ENCODE measurements at regions not wholly inside any gene's neighbourhood (a gene's known extent, or its start where the extent isn't known, plus 50 kb on each side); places are given as distances from the start of the nearest gene placed in this dataset.
A peak's percentile ranks its signal among the peaks of the same experiment; 100 is the strongest.

- Mint-ChIP-seq H3K27ac (no peak overlapping the region), H3K4me1 (peaks cover 12% of the 10 kb centered on the region; the same call in 2 of the 3 replicates), H3K9me3 (peaks cover 3% of the 10 kb centered on the region; the same call in 1 of the 3 replicates), H3K36me3 (ENCODE audit: low read depth) (peaks cover 5% of the 10 kb centered on the region), H3K4me3 (no peak overlapping the region), H3K27me3 (ENCODE audit: insufficient read depth, low read depth, poor library complexity) (peaks cover 5% of the 10 kb centered on the region)
- Histone ChIP-seq H3F3A (replicated peaks; ENCODE audit: low read depth) (no peaks in the 10 kb centered on the region), H3K9me2 (ENCODE audit: insufficient read depth) (0 out of 2 replicates have a peak, but pooled peaks cover 6% of the 10 kb centered on the region), H3K36me3 (ENCODE audit: insufficient read depth) (no peaks in the 10 kb centered on the region), H3K4me3 (no peak overlapping the region), H2AFZ (peak overlapping the region; percentile 29), H3K4me1 (ENCODE audit: insufficient read depth) (peaks cover 12% of the 10 kb centered on the region; the same call in 1 of the 2 replicates), H3K27ac (ENCODE audit: low read depth) (no peak overlapping the region), H3K27me3 (ENCODE audit: insufficient read depth) (no peaks in the 10 kb centered on the region), H3K79me2 (replicated peaks; ENCODE audit: insufficient read depth) (no peaks in the 10 kb centered on the region), H3K4me2 (no peak overlapping the region), H4K20me1 (replicated peaks; ENCODE audit: insufficient read depth) (no peaks in the 10 kb centered on the region)
- TF ChIP-seq CREB1 (CRISPR knock-in tag; IDR thresholded peaks at IDR 0.05; ENCODE audit: low read depth) (no peak), JUNB (IDR thresholded peaks at IDR 0.05; ENCODE audit: unreplicated experiment) (no peak), NANOG (IDR thresholded peaks at IDR 0.05; ENCODE audit: borderline replicate concordance) (no peak), CTCF (conservative IDR thresholded peaks at IDR 0.05; ENCODE audit: low read depth in 2 of 2) (peak; percentile 46 to 55)
- peak; percentile 67 for DNase-seq (ENCODE audit: low spot score)
- ATAC-seq = peak; percentile 75
Measured at GRCh38 chr13:109904218-109904617, 117.8 kb upstream of the IRS2 start.

GRCh38 chr13:109900741-109901140 lies 114.4 kb upstream of the IRS2 start:
- Mint-ChIP-seq H3K4me3 (peak overlapping the region; percentile 56; the same call in 2 of the 3 replicates), H3K36me3 (ENCODE audit: low read depth) (peaks cover 5% of the 10 kb centered on the region; the same call in 2 of the 3 replicates), H3K27ac (no peak overlapping the region), H3K27me3 (ENCODE audit: insufficient read depth, low read depth, poor library complexity) (peaks cover 5% of the 10 kb centered on the region), H3K4me1 (peaks cover 12% of the 10 kb centered on the region; the same call in 2 of the 3 replicates), H3K9me3 (peaks cover 3% of the 10 kb centered on the region; the same call in 1 of the 3 replicates)
- peak overlapping the region; percentile 89 for H2AFZ ChIP-seq
- H3K4me1 ChIP-seq (ENCODE audit: insufficient read depth) = peaks cover 12% of the 10 kb centered on the region; the same call in 1 of the 2 replicates
- no peaks in the 10 kb centered on the region for H3F3A ChIP-seq (replicated peaks; ENCODE audit: low read depth)
- H3K79me2 ChIP-seq (replicated peaks; ENCODE audit: insufficient read depth) = no peaks in the 10 kb centered on the region
- DNase-seq (ENCODE audit: low spot score) (no peak), ATAC-seq (peak; percentile 78)
- TF ChIP-seq ZNF114 (CRISPR knock-in tag; IDR thresholded peaks at IDR 0.05) (no peak), STAT1 (IDR thresholded peaks at IDR 0.05; ENCODE audit: unreplicated experiment) (no peak), REST (IDR thresholded peaks at IDR 0.05; ENCODE audit: unreplicated experiment) (no peak), JUNB (IDR thresholded peaks at IDR 0.05; ENCODE audit: unreplicated experiment) (no peak), POLR2AphosphoS5 (IDR thresholded peaks at IDR 0.05; ENCODE audit: low read depth) (no peak), CTCF (conservative IDR thresholded peaks at IDR 0.05; ENCODE audit: low read depth in 2 of 2) (no peak), ZNF331 (CRISPR knock-in tag; IDR thresholded peaks at IDR 0.05; ENCODE audit: low read depth) (no peak), CREB1 (CRISPR knock-in tag; IDR thresholded peaks at IDR 0.05; ENCODE audit: low read depth) (no peak), EZH2phosphoT487 (IDR thresholded peaks at IDR 0.05; ENCODE audit: unreplicated experiment) (no peak), EZH2 (IDR thresholded peaks at IDR 0.05; ENCODE audit: low read depth, unreplicated experiment) (no peak), ETS1 (IDR thresholded peaks at IDR 0.05) (no peak)
- no peaks in the 10 kb centered on the region for H3K27me3 ChIP-seq (ENCODE audit: insufficient read depth)
- no peaks in the 10 kb centered on the region for H3K36me3 ChIP-seq (ENCODE audit: insufficient read depth)
- H3K4me3 ChIP-seq = peak overlapping the region; percentile 47
- H3K9me2 ChIP-seq (ENCODE audit: insufficient read depth) = 0 out of 2 replicates have a peak, but pooled peaks cover 6% of the 10 kb centered on the region
- H4K20me1 ChIP-seq (replicated peaks; ENCODE audit: insufficient read depth) = no peaks in the 10 kb centered on the region
- no peak overlapping the region for H3K27ac ChIP-seq (ENCODE audit: low read depth)
- peak overlapping the region; percentile 74 for H3K4me2 ChIP-seq
